ENCODE measurements at regions not wholly inside any gene's neighbourhood (a gene's known extent, or its start where the extent isn't known, plus 50 kb on each side); places are given as distances from the start of the nearest gene placed in this dataset.
"Not testable (repeated sequence)": the region's sequence is repeated elsewhere in the genome, so short reads cannot be mapped to it uniquely, and the experiment has no call there.

GRCh38 chr2:90224767-90225166, 1533.3 kb downstream of the RPIA start:
- DNase-seq (ENCODE audit: low read depth) = not testable (repeated sequence)

- not testable (repeated sequence) for DNase-seq (ENCODE audit: low read depth)
Measured at GRCh38 chr2:90226465-90227072, 1535.1 kb downstream of the RPIA start.

- DNase-seq (ENCODE audit: low read depth) = not testable (repeated sequence)
Measured at GRCh38 chr2:90231199-90231598, 1539.7 kb downstream of the RPIA start.

- DNase-seq (ENCODE audit: low read depth) = not testable (repeated sequence)
Measured at GRCh38 chr2:90235452-90235851, 1544.0 kb downstream of the RPIA start.

GRCh38 chr2:90237923-90238361, 1546.5 kb downstream of the RPIA start:
- DNase-seq (ENCODE audit: low read depth) = not testable (repeated sequence)

GRCh38 chr2:90238505-90239230, 1547.2 kb downstream of the RPIA start:
- DNase-seq (ENCODE audit: low read depth) = not testable (repeated sequence)

GRCh38 chr2:90239769-90240168, 1548.3 kb downstream of the RPIA start:
- not testable (repeated sequence) for DNase-seq (ENCODE audit: low read depth)

- not testable (repeated sequence) for DNase-seq (ENCODE audit: low read depth)
Measured at GRCh38 chr2:90244902-90245765, 1553.7 kb downstream of the RPIA start.

GRCh38 chr2:90248400-90248799, 1556.9 kb downstream of the RPIA start:
- DNase-seq (ENCODE audit: low read depth) = not testable (repeated sequence)

GRCh38 chr2:90250350-90250749, 1558.9 kb downstream of the RPIA start:
- DNase-seq (ENCODE audit: low read depth) = not testable (repeated sequence)

GRCh38 chr2:90251576-90251975, 1560.1 kb downstream of the RPIA start:
- not testable (repeated sequence) for DNase-seq (ENCODE audit: low read depth)

- not testable (repeated sequence) for DNase-seq (ENCODE audit: low read depth)
Measured at GRCh38 chr2:90253306-90253705, 1561.8 kb downstream of the RPIA start.

GRCh38 chr2:90266888-90267287, 1575.4 kb downstream of the RPIA start:
- not testable (repeated sequence) for DNase-seq (ENCODE audit: low read depth)

- DNase-seq (ENCODE audit: low read depth) = not testable (repeated sequence)
Measured at GRCh38 chr2:90287751-90288150, 1596.3 kb downstream of the RPIA start.

- not testable (repeated sequence) for DNase-seq (ENCODE audit: low read depth)
Measured at GRCh38 chr2:90288396-90288795, 1596.9 kb downstream of the RPIA start.

GRCh38 chr2:90289291-90289980, 1598.0 kb downstream of the RPIA start:
- DNase-seq (ENCODE audit: low read depth) = not testable (repeated sequence)

- DNase-seq (ENCODE audit: low read depth) = not testable (repeated sequence)
Measured at GRCh38 chr2:90290701-90291100, 1599.2 kb downstream of the RPIA start.

GRCh38 chr2:90291168-90291883, 1599.9 kb downstream of the RPIA start:
- DNase-seq (ENCODE audit: low read depth) = not testable (repeated sequence)

GRCh38 chr2:90291934-90292333, 1600.5 kb downstream of the RPIA start:
- not testable (repeated sequence) for DNase-seq (ENCODE audit: low read depth)

- not testable (repeated sequence) for DNase-seq (ENCODE audit: low read depth)
Measured at GRCh38 chr2:90292451-90292850, 1601.0 kb downstream of the RPIA start.

GRCh38 chr2:90293224-90293623, 1601.8 kb downstream of the RPIA start:
- DNase-seq (ENCODE audit: low read depth) = not testable (repeated sequence)

Data from amniotic epithelial cell (primary cell).